ENCODE measurements at regions not wholly inside any gene's neighbourhood (a gene's known extent, or its start where the extent isn't known, plus 50 kb on each side); places are given as distances from the start of the nearest gene placed in this dataset.
"Not testable (repeated sequence)": the region's sequence is repeated elsewhere in the genome, so short reads cannot be mapped to it uniquely, and the experiment has no call there.

DNA sequence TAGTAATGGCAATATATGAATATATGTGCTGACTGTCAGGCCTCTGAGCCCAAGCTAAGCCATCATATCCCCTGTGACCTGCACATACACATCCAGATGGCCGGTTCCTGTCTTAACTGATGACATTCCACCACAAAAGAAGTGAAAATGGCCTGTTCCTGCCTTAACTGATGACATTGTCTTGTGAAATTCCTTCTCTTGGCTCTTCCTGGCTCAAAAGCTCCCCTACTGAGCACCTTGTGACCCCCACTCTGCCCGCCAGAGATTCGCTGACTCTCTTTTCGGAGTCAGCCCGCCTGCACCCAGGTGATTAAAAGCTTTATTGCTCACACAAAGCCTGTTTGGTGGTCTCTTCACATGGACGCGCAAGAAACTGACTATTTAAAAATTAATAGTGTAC is 570.6 kb upstream of the PCDH7 start:
- H3K27ac ChIP-seq (ENCODE audit: low read depth in 1 of 2, low read length in 2 of 2); H3K27me3 ChIP-seq (ENCODE audit: control insufficient read depth in 2 of 2, insufficient read depth in 2 of 2, low read length in 2 of 2); H3K27me3 Mint-ChIP-seq (ENCODE audit: low read depth in 3 of 3); H3K36me3 Mint-ChIP-seq; H3K9me3 ChIP-seq (replicated peaks in 1 of 2; ENCODE audit: control insufficient read depth in 1 of 2, insufficient read depth in 1 of 2, low read length in 2 of 2); H3K4me1 ChIP-seq (ENCODE audit: control insufficient read depth in 1 of 2, insufficient read depth in 2 of 2, low read length in 2 of 2); DNase-seq; H3K4me3 Mint-ChIP-seq; H3K9ac ChIP-seq (ENCODE audit: insufficient read depth, low read length, poor library complexity, severe bottlenecking); intact Hi-C loops (cut with micrococcal nuclease); H3K27ac Mint-ChIP-seq; H3K4me2 ChIP-seq (replicated peaks; ENCODE audit: extremely low read depth, low read length, poor library complexity, severe bottlenecking); H4K20me1 ChIP-seq (ENCODE audit: insufficient read depth, low read length); H3K79me2 ChIP-seq (ENCODE audit: insufficient read depth, low read length); H3K4me1 Mint-ChIP-seq; H2AFZ ChIP-seq (ENCODE audit: insufficient read depth, low read depth, low read length, poor library complexity, severe bottlenecking); H3K36me3 ChIP-seq (replicated peaks in 1 of 2; ENCODE audit: control insufficient read depth in 1 of 2, insufficient read depth in 2 of 2, low read length in 2 of 2); H3K4me3 ChIP-seq (replicated peaks in 1 of 3; ENCODE audit: low read depth in 2 of 3, low read length in 3 of 3): not testable (repeated sequence)
- peaks cover 2 to 21% (median 6%) of the 10 kb centered on the region in 7 donors for H3K9me3 Mint-ChIP-seq
- 80% methylated on average over 1 of the region's 7 CpGs for WGBS (ENCODE audit: insufficient coverage)

DNA sequence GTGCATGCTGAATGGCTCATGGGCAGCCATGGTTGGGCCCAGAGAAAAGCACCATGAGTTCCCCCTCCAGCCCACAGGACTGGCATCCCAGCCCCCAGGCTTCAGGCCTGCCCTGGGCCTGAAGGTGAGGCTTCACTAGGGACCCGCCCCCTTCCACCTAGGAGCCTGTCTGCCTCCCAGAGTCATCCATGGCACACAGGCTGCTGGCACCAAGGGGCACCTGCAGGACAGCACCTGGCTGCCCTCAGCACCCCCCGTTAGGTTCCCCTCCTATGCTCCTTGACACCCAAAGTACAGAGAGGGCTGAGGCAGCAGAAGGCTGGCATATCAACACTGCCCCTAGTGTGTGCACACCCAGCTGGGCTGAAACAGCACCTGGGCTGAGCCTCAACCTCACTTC is 566.7 kb upstream of the PCDH7 start:
- Histone ChIP-seq H4K20me1 (ENCODE audit: insufficient read depth, low read length) (no peaks in the 10 kb centered on the region), H3K4me1 (ENCODE audit: control insufficient read depth in 1 of 2, insufficient read depth in 2 of 2, low read length in 2 of 2) (no peaks in the 10 kb centered on the region), H3K4me3 (replicated peaks in 1 of 3; ENCODE audit: low read depth in 2 of 3, low read length in 3 of 3) (no peak overlapping the region), H3K79me2 (ENCODE audit: insufficient read depth, low read length) (no peaks in the 10 kb centered on the region), H3K9me3 (replicated peaks in 1 of 2; ENCODE audit: control insufficient read depth in 1 of 2, insufficient read depth in 1 of 2, low read length in 2 of 2) (peaks cover 0 to 9% of the 10 kb centered on the region in 2 donors), H3K9ac (ENCODE audit: insufficient read depth, low read length, poor library complexity, severe bottlenecking) (no peak overlapping the region), H3K27ac (ENCODE audit: low read depth in 1 of 2, low read length in 2 of 2) (no peak overlapping the region), H3K27me3 (ENCODE audit: control insufficient read depth in 2 of 2, insufficient read depth in 2 of 2, low read length in 2 of 2) (no peaks in the 10 kb centered on the region), H3K36me3 (replicated peaks in 1 of 2; ENCODE audit: control insufficient read depth in 1 of 2, insufficient read depth in 2 of 2, low read length in 2 of 2) (no peaks in the 10 kb centered on the region), H3K4me2 (replicated peaks; ENCODE audit: extremely low read depth, low read length, poor library complexity, severe bottlenecking) (no peak overlapping the region), H2AFZ (ENCODE audit: insufficient read depth, low read depth, low read length, poor library complexity, severe bottlenecking) (no peak overlapping the region)
- no peaks in the 10 kb centered on the region for H3K36me3 Mint-ChIP-seq
- TF ChIP-seq, protein P1, sequence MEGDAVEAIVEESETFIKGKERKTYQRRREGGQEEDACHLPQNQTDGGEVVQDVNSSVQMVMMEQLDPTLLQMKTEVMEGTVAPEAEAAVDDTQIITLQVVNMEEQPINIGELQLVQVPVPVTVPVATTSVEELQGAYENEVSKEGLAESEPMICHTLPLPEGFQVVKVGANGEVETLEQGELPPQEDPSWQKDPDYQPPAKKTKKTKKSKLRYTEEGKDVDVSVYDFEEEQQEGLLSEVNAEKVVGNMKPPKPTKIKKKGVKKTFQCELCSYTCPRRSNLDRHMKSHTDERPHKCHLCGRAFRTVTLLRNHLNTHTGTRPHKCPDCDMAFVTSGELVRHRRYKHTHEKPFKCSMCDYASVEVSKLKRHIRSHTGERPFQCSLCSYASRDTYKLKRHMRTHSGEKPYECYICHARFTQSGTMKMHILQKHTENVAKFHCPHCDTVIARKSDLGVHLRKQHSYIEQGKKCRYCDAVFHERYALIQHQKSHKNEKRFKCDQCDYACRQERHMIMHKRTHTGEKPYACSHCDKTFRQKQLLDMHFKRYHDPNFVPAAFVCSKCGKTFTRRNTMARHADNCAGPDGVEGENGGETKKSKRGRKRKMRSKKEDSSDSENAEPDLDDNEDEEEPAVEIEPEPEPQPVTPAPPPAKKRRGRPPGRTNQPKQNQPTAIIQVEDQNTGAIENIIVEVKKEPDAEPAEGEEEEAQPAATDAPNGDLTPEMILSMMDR (IDR thresholded peaks at IDR 0.05), result no peak
- H3K27ac Mint-ChIP-seq, result no peak overlapping the region
- H3K4me3 Mint-ChIP-seq, result no peak overlapping the region
- DNase-seq, result no peak
- H3K9me3 Mint-ChIP-seq, result peaks cover 2 to 19% (median 5%) of the 10 kb centered on the region in 7 donors
- no peaks in the 10 kb centered on the region for H3K4me1 Mint-ChIP-seq
- intact Hi-C loops (cut with micrococcal nuclease), result no loop called here
- WGBS (ENCODE audit: insufficient coverage), result 63% methylated on average over 2 of the region's 2 CpGs
- H3K27me3 Mint-ChIP-seq (ENCODE audit: low read depth in 3 of 3), result peaks cover 0 to 1% (median 0%) of the 10 kb centered on the region in 3 donors

Measured in CD14-positive monocyte (primary cell).